ENCODE measurements at regions not wholly inside any gene's neighbourhood (a gene's known extent, or its start where the extent isn't known, plus 50 kb on each side); places are given as distances from the start of the nearest gene placed in this dataset.

DNA sequence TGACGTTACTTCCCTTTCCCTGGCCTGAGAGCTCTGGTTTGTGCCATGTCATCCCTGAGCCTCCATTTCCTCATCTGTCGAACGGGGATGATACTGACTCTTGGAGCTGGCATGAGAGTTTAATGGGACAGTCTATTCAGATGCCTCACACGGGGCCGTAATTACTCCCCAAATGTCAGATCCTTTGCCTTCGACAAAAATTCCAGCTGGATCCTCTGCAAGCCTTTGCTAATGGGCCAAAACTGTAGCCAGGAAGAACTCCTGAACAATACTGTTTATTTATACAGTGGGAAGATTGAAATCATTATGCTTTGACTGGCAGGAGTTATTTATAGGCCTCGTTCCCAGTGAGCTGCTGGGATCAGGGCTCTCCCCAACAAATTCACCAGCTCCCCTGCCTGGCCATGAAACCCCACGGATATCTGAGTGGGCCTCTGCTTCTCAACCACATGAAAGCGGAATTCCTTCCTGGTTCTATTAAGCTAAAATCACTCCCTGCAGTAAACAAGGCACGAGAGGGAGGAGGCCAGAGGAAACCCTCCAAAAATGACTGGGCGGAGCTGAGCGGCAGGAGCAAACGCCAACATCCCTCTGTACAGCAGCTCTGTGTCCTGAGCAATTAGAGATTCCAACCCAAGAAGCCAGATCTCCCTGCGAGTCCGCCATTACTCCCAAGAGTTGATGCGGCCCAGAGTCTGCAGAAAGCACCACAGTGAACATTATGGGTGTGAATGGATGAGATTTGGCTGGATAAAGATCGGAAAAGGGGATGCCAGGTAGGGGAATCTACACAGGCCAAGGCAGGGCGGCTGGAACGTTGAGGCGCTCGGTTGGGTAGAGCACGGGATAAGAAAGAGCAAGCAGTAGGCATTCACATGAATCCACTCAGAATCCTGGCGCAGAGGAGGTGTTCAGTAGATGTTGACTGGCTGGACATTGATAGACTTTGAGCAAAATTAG, 326.1 kb downstream of the BCL11B start:
- no peak for DNase-seq (ENCODE audit: low read depth)

DNA sequence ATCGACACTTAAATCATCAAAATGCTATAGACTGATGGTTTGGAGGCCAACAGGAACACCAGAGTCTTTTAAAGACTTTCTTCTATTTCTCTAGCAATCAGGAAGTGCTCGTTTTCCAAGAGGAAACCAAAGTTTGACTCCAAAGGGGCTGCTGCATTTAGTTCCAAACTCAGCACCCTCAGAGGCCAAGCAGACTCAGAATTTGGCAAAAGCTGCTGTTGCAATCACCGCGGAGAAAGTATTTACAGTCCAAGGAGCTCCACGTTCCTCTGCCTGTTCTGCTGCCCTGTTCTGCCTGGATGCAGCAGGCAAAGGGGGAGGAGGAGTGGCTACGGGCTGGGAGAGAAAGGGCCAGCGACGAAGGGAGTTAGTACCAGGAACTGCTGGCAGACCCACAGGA, 325.1 kb downstream of the BCL11B start:
- DNase-seq (ENCODE audit: low read depth), result no peak

DNA sequence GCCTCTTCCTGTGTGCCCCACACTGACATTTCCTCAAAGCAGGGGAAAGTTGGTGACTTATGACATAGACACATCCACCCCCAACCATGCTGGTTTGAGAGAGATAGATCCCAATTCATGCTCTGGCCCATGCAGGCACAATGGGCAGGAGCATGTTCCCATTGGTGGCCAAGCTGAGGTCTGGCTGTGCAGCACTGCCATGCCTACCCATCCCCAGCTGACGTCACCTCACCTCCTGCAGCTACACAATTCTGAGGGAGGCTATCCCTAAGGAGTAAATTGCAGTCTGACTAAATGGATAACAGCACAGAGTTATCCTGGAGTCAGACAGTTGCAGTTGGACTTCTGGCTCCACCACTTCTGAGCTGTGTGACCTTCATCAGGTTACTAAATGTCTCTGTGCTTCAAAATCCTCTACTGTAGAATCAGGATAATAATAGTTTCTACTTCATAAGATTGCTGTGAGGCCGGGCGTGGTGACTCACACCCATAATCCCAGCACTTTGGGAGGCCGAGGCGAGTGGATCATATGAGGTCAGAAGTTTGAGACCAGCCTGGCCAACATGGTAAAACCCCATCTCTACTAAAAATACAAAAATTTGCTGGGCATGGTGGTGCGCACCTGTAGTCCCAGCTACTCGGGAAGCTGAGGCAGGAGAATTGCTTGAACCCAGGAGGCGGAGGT, 323.9 kb downstream of the BCL11B start:
- DNase-seq (ENCODE audit: low read depth), result no peak

DNA sequence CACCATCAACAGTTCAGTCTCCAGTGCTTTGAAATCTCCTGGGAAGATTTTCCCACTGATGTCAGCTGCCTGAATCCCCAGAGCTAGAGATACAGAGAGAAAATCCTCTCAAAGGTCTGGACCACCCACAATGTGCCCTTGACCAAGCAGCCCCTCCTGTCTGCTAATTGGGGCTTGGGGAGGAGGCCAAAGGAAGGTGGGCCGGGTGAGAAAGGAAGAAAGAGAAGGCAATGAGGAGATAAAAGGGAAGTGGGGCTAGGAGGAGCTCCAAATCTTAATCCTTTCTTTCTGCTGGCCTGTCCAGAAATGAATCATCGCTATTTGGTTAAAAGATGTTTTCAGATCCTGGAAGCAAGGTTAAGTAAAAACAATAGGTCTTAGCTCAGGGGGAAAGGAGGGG, 322.9 kb downstream of the BCL11B start:
- DNase-seq (ENCODE audit: low read depth), result no peak

DNA sequence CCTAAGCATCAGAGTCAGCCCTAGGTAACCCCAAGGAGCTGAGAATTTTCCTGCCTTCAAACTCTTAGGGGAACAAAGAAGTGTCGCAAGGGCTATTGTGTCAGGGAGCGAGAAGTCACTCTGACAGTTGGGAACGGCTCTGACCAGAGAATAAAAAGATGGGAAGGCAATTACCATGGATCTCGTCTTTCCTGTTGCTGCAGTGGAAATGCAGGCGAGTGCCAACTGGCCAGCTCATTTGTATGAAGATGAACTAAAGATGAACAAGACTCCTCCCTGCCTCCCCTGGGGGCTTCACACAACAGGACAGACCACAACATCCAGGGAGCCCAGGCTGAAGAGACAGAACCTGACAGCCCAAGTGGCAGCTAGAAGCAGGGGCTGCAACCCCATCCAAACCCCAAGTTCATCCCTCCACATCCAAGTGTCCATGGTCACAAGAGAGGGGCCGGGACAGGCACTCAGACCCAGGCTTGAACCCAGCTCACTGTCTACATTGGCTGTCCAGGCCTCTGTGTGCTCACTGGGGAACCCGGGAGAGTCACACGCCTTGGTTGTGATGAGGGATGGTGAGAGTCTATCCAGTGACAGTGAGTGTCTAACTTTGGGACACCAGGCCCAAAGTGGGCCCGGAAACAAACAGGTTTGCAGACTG, 322.4 kb downstream of the BCL11B start:
- DNase-seq (ENCODE audit: low read depth), result no peak

DNA sequence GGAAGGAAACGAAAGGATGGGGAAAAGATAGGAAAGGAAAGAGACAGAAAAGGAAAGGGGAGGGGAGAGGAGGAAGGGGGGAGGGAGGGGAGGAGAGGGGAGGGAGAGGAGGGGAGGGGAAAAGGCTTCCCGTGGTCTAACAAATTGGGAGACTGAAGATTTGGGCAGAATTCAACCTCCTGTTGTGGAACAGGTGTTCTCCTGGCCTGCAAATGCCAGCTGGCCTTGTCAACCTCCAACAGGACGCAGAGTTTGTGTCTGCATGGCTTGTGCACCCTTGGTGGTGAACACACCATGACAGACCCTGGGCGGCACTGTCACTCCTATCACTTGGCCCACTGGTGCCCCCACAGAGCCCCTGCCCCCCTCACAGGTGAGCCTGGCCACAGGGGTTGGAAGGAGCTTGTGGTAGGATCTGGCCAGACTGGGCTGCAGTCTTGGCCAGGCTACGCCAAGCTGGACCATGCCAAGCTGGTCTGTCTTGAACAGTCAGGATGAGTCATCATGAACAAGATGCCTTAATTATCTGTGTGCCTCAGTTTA, 321.6 kb downstream of the BCL11B start:
- DNase-seq (ENCODE audit: low read depth), result no peak

DNA sequence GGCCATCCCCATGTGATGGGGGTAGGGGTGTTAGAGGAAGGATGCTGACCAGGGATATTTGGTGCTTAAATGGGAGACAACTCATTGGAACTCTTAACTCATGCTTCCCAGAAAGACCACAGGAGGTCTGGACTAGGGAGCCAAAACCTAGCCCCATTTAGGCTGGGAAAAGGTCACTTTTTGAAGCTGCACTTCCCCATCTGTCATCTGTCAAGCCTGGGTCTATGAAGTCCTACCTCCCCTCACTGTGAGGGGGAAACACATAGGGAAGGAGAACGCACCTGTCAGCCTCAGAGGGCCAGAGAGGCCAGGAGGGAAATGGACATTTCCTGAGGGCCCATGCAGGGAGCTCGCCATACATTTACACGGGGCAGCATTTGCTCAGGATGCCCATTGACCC, 321.0 kb downstream of the BCL11B start:
- no peak for DNase-seq (ENCODE audit: low read depth)

DNA sequence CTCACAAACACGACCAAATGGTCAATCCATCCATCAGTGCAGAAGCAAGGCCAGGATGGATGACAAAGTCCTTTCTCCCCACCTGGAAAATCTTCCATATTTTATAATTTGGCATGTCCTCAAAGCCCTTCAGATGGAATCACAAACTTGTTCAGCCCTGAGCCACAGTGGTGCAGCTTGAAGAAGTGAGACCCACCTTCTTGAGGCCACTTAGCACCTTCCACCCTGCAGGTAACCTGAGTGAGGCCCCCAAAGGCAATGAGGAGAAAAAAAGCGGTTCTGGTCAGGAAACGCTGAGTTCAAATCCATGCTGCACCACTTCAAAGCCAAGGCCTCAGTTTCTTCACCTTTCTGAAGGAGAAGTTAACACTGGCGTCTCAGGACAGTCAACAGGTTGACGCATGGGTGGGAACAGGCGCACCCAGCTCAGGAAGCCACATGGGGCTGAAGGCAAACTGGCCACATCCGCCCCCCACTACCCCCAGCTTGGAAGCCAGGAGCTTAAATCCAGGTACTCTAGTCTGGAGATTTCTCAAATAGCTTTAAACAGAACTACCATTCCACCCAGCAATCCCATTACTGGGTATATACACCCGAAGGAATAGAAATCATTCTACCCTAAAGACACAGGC, 320.4 kb downstream of the BCL11B start:
- no peak for DNase-seq (ENCODE audit: low read depth)

DNA sequence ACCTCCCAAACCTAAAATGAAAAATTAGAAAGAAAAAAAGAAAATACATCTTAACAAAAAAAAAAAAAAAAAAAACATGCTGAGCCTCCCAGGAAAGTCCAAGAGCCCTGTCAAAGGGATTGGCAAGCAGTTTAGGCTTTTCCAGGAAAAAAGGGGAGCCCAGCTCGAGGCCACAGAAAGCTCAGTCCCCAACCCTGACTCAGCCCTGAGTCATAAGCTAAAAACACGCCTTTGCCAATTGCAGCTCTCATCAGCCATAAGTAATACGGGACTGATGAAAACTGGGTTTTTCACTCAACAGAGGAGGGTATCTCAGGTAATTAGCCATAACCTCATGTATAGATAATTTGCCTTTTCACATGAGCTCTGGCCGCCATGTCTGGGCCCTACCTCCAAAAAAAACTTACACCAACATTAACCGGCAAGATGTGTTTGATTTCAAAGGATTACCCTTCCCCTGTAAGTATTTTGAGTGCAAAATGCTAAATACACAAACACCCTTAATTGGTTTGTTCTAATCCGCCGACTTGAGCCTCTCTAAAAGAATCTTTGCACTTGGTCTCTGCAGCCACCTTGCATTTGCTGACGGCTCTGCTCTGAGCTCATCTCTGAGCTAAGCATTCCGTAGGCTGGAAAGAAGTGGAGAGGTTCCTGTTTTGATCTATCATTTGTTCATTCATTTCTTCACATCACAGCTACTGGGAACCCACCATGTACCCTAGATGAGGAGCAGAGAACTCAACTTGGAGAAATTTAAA, 319.2 kb downstream of the BCL11B start:
- DNase-seq (ENCODE audit: low read depth), result no peak

DNA sequence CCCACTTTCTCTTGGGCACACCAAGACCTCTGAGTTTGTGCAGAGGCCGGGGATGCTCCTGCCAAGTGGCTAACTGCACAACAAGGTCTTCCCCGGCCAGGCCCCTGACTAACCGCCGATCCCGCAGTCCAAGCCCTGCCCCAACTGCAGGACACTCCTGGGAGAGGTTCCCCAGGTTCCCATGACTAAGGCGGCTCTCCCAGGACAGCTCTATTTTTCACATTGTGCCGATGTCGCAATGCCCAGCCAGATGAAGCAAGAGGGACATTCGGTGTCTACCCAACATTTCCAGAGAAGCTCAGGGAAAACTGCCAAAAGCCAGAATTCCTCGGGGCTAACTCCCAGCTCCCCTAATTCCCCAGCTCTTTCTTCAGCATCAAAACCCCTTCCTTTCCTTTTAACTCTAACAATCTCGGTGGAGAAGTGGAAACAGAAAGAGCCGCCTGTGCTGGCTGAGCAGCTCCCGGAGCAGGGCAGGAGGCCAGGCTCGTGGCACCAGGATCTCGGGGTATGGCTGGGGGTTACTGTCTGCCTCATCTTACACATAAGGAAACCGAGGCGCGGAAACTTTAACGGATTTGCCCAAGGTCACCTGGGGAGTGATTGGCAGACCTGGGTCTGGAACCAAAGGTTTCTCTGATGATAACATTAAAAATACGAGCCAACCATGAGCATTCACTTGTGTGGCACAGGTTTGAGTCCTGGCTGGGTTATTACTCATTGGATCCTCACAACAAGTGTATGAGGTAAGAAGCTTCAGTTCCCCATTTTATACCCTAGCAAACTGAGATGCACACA, 318.2 kb downstream of the BCL11B start:
- no peak for DNase-seq (ENCODE audit: low read depth)

DNA sequence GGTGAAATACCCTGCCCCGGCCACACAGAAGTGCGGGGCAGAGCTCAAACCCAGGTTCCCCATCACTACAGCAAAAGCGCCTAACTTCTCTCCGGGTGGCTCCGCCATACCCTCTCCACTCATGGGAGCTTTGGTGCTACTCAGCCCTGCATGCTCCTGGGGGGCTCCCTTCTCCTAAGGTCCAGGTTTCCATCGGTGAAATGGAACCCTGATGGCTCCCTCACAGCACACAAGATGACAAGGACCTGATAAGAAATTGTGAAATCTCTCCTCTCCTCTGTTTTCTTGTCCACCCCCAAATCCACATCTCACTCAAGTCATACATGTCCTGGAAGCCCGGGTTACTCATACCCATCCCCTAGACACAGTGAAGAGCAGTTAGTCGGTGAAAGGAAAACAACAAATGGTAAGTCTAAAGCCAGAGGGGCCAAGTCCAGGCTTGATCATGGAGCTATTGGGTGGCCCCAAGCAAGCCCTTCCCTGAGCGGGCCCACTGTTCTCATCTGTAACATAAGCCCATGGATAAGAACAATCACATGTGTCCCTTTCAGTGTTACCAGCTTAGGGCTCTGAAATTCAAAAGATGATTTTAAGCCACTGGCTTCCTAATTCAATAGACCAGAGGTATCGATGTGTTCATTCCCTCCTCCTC, 317.5 kb downstream of the BCL11B start:
- DNase-seq (ENCODE audit: low read depth), result no peak

DNA sequence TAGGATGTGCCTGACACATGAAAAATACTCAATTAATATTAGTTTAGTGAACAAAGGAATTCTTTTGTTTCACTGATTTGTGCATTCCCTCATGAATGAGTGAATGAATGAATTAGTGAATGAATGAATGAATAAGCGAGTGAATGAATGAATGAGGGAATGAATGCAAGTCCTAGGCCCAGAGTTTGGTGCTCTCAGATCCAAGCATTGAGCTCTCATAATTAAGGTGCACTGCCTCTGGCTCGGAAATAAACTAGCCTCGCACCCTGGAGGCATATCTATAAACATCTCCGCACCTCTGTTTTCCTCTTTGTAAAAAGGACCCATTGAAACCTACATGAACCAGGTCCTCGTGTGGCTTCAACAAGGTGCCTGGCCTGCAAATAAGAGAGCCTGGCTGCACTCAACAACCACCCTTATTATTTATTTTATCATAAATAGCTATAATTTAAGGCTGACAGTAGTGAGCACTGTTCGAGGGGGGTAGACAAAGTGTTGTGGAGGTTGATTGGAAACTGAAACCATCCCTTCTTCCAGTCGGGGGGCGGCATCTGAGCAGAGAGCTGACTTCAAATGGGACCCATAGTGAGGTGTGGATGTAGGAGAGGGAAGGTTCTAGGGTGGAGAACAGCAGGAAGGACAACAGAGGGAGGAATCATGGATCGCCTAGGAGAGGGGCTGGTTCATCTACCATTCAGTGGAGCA, 316.8 kb downstream of the BCL11B start:
- no peak for DNase-seq (ENCODE audit: low read depth)

DNA sequence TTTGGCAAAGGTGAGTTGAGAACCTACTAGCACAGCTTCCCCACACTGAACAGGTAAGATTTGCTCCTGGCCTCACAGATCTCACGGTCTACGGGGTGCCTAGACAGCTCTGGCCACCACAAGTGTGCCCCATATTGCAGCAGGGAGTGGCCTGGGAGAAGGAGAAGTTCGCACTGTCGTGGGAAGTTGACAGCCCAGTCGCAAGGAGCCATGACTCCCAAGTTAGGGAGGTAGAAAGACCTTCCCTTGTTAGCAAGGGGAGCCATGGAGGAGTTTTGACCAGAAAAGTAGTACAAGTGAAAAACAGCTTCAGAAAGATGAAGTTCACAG, 316.3 kb downstream of the BCL11B start:
- DNase-seq (ENCODE audit: low read depth), result no peak

DNA sequence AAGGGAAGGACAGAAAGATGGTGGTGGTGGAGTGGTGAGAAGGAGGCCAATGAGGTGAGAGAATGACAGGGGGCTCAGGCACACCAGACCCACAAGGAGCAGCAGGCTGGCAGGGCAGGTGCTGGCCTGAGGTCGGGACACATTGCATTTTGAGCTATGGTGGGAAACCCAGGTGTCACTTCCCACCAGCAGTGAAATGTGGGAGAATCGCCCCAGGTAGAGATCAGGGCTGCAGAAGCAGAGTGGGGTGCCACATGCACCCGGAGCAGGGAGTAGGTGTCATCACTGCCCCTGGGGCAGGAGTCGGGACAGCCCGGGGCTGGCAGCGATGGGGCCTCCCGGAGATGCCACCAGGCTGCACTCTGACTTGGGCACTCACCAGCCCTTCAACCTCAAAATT, 315.8 kb downstream of the BCL11B start:
- no peak for DNase-seq (ENCODE audit: low read depth)

DNA sequence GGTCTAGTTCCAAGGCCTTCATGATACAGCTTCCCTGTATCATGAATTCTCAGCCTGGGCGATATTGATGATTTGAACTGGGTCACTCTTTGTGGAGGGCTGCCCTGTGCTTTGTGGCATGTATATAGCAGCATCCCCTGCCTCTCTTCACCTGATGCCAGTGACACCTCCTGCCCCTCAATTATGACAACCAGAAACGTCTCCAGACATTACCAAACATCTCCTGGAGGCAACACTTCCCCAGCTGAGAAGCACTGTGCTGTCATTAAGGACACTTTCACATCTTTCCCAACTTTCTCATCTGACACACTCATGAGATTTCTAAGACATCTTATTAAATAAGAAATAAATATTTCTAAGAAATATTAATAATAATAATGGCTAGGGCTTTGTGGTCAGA, 315.3 kb downstream of the BCL11B start:
- no peak for DNase-seq (ENCODE audit: low read depth)

DNA sequence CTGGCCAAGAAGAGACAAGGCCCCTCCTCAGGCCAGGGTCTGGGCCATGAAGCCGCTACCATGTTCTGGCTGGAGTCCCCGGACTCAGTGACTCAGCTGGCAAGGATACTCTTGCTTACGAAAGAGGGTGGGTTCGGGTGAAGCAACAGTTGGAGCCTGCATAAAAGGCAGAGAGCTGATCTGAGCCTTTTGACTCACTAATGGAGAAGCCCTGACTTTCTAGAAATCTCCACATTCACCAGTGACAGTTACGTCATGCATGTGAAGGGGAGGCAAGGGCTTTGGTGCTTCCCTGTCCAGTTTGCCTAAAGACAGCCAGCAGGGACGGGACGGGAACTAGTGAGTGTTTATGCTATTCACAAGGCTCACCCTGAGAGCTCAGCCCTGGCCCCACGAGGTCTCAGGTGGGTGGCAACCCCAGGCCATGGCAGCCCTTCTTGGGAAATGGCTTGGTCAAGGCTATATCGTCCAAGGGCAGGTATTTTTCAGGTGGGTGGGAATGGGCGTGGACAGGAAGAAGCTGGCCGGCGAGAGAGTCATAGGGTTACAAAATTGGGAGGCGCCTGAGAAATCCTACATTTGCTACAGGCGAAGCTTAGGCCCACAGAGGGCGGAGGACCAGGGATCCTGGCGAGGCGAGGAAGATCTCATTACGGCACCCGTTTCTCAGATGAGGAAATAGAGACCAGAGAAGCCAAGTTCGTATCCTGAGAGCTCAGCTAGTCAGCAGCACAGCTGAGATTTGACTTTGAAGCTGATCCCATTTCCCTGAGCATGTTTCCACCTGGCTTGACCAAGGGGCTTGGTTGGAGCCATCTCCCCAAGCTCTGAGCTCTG, 314.6 kb downstream of the BCL11B start:
- no peak for DNase-seq (ENCODE audit: low read depth)

DNA sequence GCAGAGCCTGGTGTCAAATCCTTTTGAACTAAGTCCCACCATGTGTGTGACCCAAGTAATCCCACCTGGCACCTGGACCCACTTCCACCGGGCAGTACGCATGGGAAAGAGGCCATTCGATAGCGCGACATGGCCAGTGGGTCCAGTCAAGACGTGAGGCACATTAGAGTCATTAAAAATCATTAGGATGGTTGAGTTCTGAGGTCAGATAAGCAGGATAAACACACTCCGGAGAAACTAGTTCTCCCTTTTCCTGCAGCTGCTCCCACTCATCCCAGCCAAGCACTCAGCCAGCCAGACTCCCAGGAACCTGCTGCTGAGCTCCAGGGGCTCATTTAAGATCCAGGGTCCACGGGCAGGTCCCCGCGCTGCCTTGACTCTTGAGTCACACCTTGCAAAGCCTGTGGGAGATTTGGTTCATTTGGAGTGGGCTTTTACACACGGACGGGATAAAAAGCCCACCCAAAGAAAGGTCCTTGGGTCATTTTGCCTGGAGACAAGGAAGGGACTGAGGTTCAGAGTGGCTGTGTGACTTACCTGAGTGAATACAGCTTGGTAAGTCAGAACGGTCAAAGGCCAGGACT, 313.9 kb downstream of the BCL11B start:
- no peak for DNase-seq (ENCODE audit: low read depth)

DNA sequence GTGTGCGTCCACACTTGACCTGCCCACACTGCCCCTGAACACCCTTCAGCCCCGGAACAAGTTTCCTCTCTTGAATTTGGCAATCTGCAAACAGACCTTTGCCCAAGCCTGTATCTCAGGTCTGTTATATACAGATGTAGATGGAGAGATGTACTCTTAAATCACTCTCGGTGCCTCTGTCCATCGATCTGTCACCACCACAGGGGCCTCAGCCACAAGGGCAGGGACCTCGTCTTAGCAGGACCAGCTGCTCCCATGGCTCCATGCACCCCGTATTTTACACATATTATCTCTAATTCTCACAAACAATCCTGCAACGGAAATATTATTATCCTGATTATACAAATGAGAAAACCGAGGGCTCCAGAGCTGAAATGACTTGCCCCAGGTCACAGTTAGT, 313.4 kb downstream of the BCL11B start:
- DNase-seq (ENCODE audit: low read depth), result no peak

Measured in stimulated activated CD8-positive, alpha-beta memory T cell treated with anti-CD3 and anti-CD28 coated beads, Interleukin-4, amount 100 ng/mL, for 24 hours (primary cell).